ENCODE measurements at regions not wholly inside any gene's neighbourhood (a gene's known extent, or its start where the extent isn't known, plus 50 kb on each side); places are given as distances from the start of the nearest gene placed in this dataset.

DNA sequence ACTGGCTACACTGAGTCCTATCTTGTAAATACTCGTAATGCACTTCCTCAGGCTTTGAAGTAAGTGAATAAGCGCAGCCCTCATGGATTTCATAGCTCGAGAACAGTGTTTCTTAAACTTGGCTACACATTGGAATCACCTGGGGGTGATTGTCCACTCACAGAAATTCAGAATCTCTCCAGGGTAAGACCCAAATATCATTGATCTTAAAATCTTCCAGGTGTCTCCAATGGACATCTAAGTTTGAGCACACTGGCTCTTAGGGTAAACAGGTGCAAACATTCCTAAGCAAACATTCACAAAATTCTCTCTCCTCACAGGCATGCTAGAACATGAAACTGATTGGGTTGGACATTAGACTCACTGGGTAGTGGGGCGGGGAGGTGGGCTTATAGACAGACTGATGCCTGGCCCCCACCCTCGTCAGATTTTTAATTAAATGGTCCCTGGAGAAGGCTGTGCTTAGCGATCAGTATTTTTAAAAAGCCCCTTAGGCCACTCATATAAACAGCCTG lies 279.7 kb upstream of the TBL1XR1 start:
- CTCF ChIA-PET, result no interaction called here
- intact Hi-C loops (cut with micrococcal nuclease; ENCODE audit: unreplicated experiment), result no loop called here
- POLR2A ChIA-PET (ENCODE audit: low non-redundant PET), result no interaction called here

DNA sequence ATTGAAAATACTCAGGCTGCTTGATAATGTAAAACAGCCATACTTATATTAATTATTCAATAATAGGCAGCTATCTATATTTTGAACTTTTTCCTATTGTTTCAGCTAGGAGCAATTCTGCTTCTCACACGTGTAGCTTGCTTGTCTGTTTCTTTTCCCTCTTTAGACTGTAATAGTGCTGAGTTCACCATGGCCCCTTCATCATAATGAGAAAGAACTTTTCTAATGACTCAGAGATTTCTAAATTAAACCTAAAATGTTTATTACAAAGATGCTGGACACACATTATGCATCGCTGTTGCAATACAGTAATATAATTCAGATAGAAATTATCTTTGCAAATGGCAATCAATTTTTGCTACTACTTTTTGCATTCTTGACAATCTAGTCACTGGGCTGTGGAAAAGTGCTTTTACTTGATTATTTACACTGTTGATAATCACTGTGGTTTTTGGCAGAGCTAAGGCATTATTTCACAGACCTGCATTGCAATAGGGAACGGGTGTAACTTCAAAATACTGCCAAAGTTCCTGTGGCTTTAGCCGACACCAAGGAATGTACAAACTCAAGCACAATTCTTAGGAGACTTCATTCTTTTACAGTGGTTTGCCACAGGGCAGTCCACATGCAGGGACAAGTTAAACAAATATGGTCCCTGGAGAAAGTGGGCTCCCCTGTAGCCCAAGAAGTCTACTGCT lies 281.0 kb upstream of the TBL1XR1 start:
- TF ChIP-seq EZH2 (IDR thresholded peaks at IDR 0.05; ENCODE audit: borderline replicate concordance, low read depth, low read length, poor library complexity, severe bottlenecking), result no peak
- TF ChIP-seq, protein P1, sequence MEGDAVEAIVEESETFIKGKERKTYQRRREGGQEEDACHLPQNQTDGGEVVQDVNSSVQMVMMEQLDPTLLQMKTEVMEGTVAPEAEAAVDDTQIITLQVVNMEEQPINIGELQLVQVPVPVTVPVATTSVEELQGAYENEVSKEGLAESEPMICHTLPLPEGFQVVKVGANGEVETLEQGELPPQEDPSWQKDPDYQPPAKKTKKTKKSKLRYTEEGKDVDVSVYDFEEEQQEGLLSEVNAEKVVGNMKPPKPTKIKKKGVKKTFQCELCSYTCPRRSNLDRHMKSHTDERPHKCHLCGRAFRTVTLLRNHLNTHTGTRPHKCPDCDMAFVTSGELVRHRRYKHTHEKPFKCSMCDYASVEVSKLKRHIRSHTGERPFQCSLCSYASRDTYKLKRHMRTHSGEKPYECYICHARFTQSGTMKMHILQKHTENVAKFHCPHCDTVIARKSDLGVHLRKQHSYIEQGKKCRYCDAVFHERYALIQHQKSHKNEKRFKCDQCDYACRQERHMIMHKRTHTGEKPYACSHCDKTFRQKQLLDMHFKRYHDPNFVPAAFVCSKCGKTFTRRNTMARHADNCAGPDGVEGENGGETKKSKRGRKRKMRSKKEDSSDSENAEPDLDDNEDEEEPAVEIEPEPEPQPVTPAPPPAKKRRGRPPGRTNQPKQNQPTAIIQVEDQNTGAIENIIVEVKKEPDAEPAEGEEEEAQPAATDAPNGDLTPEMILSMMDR (conservative IDR thresholded peaks at IDR 0.05; ENCODE audit: low read depth, low read length), result no peak
- BruUV-seq (replicated peaks), result no TSS peak
- intact Hi-C loops (cut with micrococcal nuclease; ENCODE audit: unreplicated experiment), result no loop called here
- POLR2A ChIA-PET (ENCODE audit: low non-redundant PET), result no interaction called here
- DNase-seq (ENCODE audit: low spot score), result peak; percentile 56
- no peaks in the 10 kb centered on the region for H3K27me3 ChIP-seq (replicated peaks; ENCODE audit: insufficient read depth, low read depth, low read length, poor library complexity)
- H3K9me3 ChIP-seq (ENCODE audit: low read depth, low read length, poor library complexity, severe bottlenecking), result no peaks in the 10 kb centered on the region
- no peaks in the 10 kb centered on the region for H3K4me1 ChIP-seq (ENCODE audit: insufficient read depth, low read length, poor library complexity, severe bottlenecking)
- CTCF ChIA-PET, result no interaction called here
- no peak overlapping the region for H3K4me3 ChIP-seq (ENCODE audit: low read depth, low read length, poor library complexity, severe bottlenecking)
- no peak overlapping the region for H3K27ac ChIP-seq (ENCODE audit: low read depth, low read length, poor library complexity, severe bottlenecking)
- H3K36me3 ChIP-seq (ENCODE audit: insufficient read depth, low read length, poor library complexity, severe bottlenecking), result no peaks in the 10 kb centered on the region

More for the DNA sequence above, 279.7 kb upstream of the TBL1XR1 start:
- Histone ChIP-seq H3K4me3 (ENCODE audit: low read depth, low read length, poor library complexity, severe bottlenecking) (no peak overlapping the region), H3K4me1 (ENCODE audit: insufficient read depth, low read length, poor library complexity, severe bottlenecking) (peaks cover 2% of the 10 kb centered on the region), H3K9me3 (ENCODE audit: low read depth, low read length, poor library complexity, severe bottlenecking) (no peaks in the 10 kb centered on the region), H3K27ac (ENCODE audit: low read depth, low read length, poor library complexity, severe bottlenecking) (no peak overlapping the region), H3K36me3 (ENCODE audit: insufficient read depth, low read length, poor library complexity, severe bottlenecking) (no peaks in the 10 kb centered on the region), H3K27me3 (replicated peaks; ENCODE audit: insufficient read depth, low read depth, low read length, poor library complexity) (no peaks in the 10 kb centered on the region)
- BruUV-seq (replicated peaks), result no TSS peak
- no peak for TF ChIP-seq EZH2 (IDR thresholded peaks at IDR 0.05; ENCODE audit: borderline replicate concordance, low read depth, low read length, poor library complexity, severe bottlenecking)
- TF ChIP-seq, protein P1 (conservative IDR thresholded peaks at IDR 0.05; ENCODE audit: low read depth, low read length), result no peak
- DNase-seq (ENCODE audit: low spot score), result no peak

DNA sequence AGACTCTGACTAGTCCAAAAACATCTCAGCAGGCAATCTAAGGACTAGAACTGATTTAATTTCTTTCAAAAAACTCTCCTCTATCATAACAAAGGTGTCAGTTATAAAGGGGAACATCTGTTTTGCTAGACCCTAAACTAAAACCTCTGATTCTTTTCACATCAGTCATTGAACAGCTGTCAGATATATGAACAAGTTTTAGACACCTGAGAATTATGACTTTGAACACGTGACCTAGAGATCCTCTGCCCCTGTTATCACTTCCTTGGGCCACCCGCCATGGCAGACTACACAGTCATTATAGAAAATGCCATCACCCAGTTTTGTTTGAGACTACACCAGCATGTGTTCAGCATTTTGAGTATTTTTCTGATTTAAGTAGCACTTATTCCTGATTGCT lies 282.3 kb upstream of the TBL1XR1 start:
- Histone ChIP-seq H3K27me3 (replicated peaks; ENCODE audit: insufficient read depth, low read depth, low read length, poor library complexity) (no peaks in the 10 kb centered on the region), H3K4me3 (ENCODE audit: low read depth, low read length, poor library complexity, severe bottlenecking) (no peak overlapping the region), H3K27ac (ENCODE audit: low read depth, low read length, poor library complexity, severe bottlenecking) (no peak overlapping the region), H3K36me3 (ENCODE audit: insufficient read depth, low read length, poor library complexity, severe bottlenecking) (no peaks in the 10 kb centered on the region), H3K4me1 (ENCODE audit: insufficient read depth, low read length, poor library complexity, severe bottlenecking) (no peaks in the 10 kb centered on the region), H3K9me3 (ENCODE audit: low read depth, low read length, poor library complexity, severe bottlenecking) (no peaks in the 10 kb centered on the region)
- intact Hi-C loops (cut with micrococcal nuclease; ENCODE audit: unreplicated experiment), result no loop called here
- ChIA-PET CTCF (no interaction called here), POLR2A (ENCODE audit: low non-redundant PET) (no interaction called here)
- no peak for DNase-seq (ENCODE audit: low spot score)
- TF ChIP-seq, protein P1 (conservative IDR thresholded peaks at IDR 0.05; ENCODE audit: low read depth, low read length), result no peak
- no peak for TF ChIP-seq EZH2 (IDR thresholded peaks at IDR 0.05; ENCODE audit: borderline replicate concordance, low read depth, low read length, poor library complexity, severe bottlenecking)
- BruUV-seq (replicated peaks), result no TSS peak

All from A673 (cell line).